ENCODE measurements at regions not wholly inside any gene's neighbourhood (a gene's known extent, or its start where the extent isn't known, plus 50 kb on each side); places are given as distances from the start of the nearest gene placed in this dataset.

DNA sequence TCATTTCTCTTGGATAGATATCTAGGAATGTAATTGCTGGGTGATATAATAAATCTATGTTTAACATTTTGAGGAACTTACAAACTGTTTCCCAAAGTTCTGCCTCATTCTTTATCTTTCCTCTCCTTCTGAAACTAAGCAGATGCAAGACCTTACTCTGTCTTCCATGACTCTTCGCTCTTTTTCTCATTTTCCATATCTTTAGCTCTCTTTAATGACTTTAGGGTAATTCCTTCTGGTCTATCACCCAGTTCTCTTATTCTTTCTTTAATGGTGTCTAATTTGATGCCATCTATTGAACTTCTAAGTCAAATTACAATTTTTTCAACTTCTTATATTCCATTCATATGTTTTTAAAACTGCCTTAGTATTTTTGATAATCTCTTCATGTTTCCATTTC is 316.6 kb downstream of the POU4F1 start:
- Mint-ChIP-seq H3K4me1 (peaks cover 7% of the 10 kb centered on the region; the same call in 2 of the 3 replicates), H3K4me3 (no peak overlapping the region), H3K27ac (no peak overlapping the region), H3K27me3 (ENCODE audit: insufficient read depth, low read depth, poor library complexity) (no peaks in the 10 kb centered on the region), H3K36me3 (ENCODE audit: low read depth) (peaks cover 8% of the 10 kb centered on the region), H3K9me3 (peaks cover 19% of the 10 kb centered on the region)
- Histone ChIP-seq H3F3A (replicated peaks; ENCODE audit: low read depth) (no peaks in the 10 kb centered on the region), H3K4me2 (no peak overlapping the region), H3K9me2 (ENCODE audit: insufficient read depth) (no peaks in the 10 kb centered on the region), H2AFZ (no peak overlapping the region), H3K79me2 (replicated peaks; ENCODE audit: insufficient read depth) (no peaks in the 10 kb centered on the region), H4K20me1 (replicated peaks; ENCODE audit: insufficient read depth) (no peaks in the 10 kb centered on the region), H3K36me3 (ENCODE audit: insufficient read depth) (no peaks in the 10 kb centered on the region), H3K27ac (ENCODE audit: low read depth) (no peak overlapping the region), H3K4me3 (no peak overlapping the region), H3K4me1 (ENCODE audit: insufficient read depth) (peaks cover 7% of the 10 kb centered on the region; the same call in 1 of the 2 replicates), H3K27me3 (ENCODE audit: insufficient read depth) (no peaks in the 10 kb centered on the region)
- TF ChIP-seq, protein P1, sequence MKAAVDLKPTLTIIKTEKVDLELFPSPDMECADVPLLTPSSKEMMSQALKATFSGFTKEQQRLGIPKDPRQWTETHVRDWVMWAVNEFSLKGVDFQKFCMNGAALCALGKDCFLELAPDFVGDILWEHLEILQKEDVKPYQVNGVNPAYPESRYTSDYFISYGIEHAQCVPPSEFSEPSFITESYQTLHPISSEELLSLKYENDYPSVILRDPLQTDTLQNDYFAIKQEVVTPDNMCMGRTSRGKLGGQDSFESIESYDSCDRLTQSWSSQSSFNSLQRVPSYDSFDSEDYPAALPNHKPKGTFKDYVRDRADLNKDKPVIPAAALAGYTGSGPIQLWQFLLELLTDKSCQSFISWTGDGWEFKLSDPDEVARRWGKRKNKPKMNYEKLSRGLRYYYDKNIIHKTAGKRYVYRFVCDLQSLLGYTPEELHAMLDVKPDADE (IDR thresholded peaks at IDR 0.05) = no peak
- TF ChIP-seq, protein P2, sequence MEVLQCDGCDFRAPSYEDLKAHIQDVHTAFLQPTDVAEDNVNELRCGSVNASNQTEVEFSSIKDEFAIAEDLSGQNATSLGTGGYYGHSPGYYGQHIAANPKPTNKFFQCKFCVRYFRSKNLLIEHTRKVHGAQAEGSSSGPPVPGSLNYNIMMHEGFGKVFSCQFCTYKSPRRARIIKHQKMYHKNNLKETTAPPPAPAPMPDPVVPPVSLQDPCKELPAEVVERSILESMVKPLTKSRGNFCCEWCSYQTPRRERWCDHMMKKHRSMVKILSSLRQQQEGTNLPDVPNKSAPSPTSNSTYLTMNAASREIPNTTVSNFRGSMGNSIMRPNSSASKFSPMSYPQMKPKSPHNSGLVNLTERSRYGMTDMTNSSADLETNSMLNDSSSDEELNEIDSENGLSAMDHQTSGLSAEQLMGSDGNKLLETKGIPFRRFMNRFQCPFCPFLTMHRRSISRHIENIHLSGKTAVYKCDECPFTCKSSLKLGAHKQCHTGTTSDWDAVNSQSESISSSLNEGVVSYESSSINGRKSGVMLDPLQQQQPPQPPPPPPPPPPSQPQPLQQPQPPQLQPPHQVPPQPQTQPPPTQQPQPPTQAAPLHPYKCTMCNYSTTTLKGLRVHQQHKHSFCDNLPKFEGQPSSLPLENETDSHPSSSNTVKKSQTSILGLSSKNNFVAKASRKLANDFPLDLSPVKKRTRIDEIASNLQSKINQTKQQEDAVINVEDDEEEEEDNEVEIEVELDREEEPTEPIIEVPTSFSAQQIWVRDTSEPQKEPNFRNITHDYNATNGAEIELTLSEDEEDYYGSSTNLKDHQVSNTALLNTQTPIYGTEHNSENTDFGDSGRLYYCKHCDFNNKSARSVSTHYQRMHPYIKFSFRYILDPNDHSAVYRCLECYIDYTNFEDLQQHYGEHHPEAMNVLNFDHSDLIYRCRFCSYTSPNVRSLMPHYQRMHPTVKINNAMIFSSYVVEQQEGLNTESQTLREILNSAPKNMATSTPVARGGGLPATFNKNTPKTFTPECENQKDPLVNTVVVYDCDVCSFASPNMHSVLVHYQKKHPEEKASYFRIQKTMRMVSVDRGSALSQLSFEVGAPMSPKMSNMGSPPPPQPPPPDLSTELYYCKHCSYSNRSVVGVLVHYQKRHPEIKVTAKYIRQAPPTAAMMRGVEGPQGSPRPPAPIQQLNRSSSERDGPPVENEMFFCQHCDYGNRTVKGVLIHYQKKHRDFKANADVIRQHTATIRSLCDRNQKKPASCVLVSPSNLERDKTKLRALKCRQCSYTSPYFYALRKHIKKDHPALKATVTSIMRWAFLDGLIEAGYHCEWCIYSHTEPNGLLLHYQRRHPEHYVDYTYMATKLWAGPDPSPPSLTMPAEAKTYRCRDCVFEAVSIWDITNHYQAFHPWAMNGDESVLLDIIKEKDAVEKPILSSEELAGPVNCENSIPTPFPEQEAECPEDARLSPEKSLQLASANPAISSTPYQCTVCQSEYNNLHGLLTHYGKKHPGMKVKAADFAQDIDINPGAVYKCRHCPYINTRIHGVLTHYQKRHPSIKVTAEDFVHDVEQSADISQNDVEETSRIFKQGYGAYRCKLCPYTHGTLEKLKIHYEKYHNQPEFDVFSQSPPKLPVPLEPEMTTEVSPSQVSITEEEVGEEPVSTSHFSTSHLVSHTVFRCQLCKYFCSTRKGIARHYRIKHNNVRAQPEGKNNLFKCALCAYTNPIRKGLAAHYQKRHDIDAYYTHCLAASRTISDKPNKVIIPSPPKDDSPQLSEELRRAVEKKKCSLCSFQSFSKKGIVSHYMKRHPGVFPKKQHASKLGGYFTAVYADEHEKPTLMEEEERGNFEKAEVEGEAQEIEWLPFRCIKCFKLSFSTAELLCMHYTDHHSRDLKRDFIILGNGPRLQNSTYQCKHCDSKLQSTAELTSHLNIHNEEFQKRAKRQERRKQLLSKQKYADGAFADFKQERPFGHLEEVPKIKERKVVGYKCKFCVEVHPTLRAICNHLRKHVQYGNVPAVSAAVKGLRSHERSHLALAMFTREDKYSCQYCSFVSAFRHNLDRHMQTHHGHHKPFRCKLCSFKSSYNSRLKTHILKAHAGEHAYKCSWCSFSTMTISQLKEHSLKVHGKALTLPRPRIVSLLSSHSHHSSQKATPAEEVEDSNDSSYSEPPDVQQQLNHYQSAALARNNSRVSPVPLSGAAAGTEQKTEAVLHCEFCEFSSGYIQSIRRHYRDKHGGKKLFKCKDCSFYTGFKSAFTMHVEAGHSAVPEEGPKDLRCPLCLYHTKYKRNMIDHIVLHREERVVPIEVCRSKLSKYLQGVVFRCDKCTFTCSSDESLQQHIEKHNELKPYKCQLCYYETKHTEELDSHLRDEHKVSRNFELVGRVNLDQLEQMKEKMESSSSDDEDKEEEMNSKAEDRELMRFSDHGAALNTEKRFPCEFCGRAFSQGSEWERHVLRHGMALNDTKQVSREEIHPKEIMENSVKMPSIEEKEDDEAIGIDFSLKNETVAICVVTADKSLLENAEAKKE (CRISPR knock-in tag; IDR thresholded peaks at IDR 0.05) = no peak
- TF ChIP-seq CREB1 (CRISPR knock-in tag; IDR thresholded peaks at IDR 0.05; ENCODE audit: low read depth) = no peak
- TF ChIP-seq ZNF331 (CRISPR knock-in tag; IDR thresholded peaks at IDR 0.05; ENCODE audit: low read depth) = no peak
- ATAC-seq (no peak), DNase-seq (ENCODE audit: low spot score) (no peak)

DNA sequence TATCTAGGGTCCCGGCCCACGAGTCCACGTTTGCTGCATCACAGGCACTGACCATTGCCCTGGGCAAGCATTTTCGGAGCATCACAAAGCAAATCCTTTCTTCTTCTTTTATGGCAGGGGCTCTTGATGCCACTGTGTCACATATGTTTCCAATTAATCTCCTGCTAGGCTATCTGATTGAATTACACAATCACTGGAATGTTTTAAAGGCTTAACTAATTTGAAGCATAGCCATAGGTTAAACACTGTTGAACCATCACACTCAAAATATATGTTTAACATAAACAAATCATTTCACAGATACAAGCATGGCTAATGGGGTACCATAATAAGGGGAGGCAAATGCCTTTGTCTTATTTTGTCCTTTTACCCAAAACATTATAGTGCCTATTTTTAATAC is 338.3 kb downstream of the POU4F1 start:
- TF ChIP-seq CREB1 (CRISPR knock-in tag; IDR thresholded peaks at IDR 0.05; ENCODE audit: low read depth) = no peak
- TF ChIP-seq ZNF331 (CRISPR knock-in tag; IDR thresholded peaks at IDR 0.05; ENCODE audit: low read depth) = no peak
- TF ChIP-seq NANOG (IDR thresholded peaks at IDR 0.05; ENCODE audit: borderline replicate concordance) = no peak
- no peak overlapping the region for H3K27ac ChIP-seq (ENCODE audit: low read depth)
- DNase-seq (ENCODE audit: low spot score) (no peak), ATAC-seq (no peak)
- Mint-ChIP-seq H3K36me3 (ENCODE audit: low read depth) (no peaks in the 10 kb centered on the region; the same call in 2 of the 3 replicates), H3K9me3 (peaks cover 6% of the 10 kb centered on the region; the same call in 2 of the 3 replicates), H3K4me1 (no peaks in the 10 kb centered on the region), H3K27me3 (ENCODE audit: insufficient read depth, low read depth, poor library complexity) (no peaks in the 10 kb centered on the region), H3K27ac (no peak overlapping the region), H3K4me3 (no peak overlapping the region)
- no peak overlapping the region for H3K4me2 ChIP-seq
- H3K36me3 ChIP-seq (ENCODE audit: insufficient read depth) = no peaks in the 10 kb centered on the region
- H4K20me1 ChIP-seq (replicated peaks; ENCODE audit: insufficient read depth) = no peaks in the 10 kb centered on the region
- H3K4me1 ChIP-seq (ENCODE audit: insufficient read depth) = no peaks in the 10 kb centered on the region
- no peak overlapping the region for H2AFZ ChIP-seq
- H3K9me2 ChIP-seq (ENCODE audit: insufficient read depth) = no peaks in the 10 kb centered on the region
- no peaks in the 10 kb centered on the region for H3K79me2 ChIP-seq (replicated peaks; ENCODE audit: insufficient read depth)
- H3F3A ChIP-seq (replicated peaks; ENCODE audit: low read depth) = no peaks in the 10 kb centered on the region
- no peaks in the 10 kb centered on the region for H3K27me3 ChIP-seq (ENCODE audit: insufficient read depth)
- no peak overlapping the region for H3K4me3 ChIP-seq

Measured in GM23338 (cell line).